Stimulated activated naive CD4-positive, alpha-beta T cell (primary cell): ENCODE measurements at regions not wholly inside any gene's neighbourhood (a gene's known extent, or its start where the extent isn't known, plus 50 kb on each side); places are given as distances from the start of the nearest gene placed in this dataset.

Experiments
- DNase-seq, 6 experiments: peaks; one replicate each; lab custom pipeline; 2025; lab: John Stamatoyannopoulos, UW

DNA sequence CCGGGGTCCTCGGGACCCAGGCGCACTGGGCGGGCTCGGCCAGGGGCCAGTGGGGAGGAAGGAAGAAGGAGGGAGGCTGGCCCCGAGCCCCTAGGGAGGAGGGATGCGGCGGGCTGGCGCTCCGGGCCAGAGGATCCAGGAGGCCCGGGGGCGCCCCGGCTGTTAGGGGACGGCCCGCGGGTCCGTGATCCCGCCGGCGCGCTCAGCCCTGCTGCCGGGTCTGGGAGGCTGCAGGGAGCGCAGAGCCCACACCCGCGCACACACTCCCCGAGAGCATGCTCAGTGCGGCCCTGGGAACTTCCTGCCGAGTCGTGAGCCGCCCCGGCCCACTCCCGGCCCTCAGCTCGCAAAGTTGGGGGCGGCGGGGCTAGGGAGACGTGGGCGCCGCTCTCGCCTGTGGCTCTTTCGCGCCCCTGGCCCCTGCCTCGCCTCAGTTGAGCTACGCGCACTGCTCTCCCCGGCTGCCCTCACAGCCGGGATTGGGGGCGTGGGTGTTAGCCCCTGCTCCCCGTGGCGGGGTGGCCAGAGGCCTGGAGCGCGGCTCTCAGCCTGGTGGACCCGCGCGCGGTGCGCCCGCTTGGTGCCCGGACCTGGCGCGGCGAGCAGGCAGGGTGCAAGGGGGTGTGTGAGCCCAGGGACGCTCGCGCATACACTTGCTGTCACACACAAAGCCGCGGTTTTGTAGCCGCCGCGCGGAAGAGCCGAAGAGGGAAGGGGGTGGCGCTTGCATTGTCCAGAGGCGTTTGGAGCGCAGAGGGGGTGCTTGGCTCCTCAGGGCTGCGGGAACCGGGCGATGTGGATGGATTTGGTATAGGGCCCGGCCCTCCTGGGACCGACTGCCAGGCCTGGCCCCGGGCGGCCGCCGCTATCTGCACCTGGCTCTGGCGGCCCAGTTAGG is 132.9 kb upstream of the MGAT5 start:
- peak; percentile 40 to 64 (median 44) for DNase-seq

DNA sequence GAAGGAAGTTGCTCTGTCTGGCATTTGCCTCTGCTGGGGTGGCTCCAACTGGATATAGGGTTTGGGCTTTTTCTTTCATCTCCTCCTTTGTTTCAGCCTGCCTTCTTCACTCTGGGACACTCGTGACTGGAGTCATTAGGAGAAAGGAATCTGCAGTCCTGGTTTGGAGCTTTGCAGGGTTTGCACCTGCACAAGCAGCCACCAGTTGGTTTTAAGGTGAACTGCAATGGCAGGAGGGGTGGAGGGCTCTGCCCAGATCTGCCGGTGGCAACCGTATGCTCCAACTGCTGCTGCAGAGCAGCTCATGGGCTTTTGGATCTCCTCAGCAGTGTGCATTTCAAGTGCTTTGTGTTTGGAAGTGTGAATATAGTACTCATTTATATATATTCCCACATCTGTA is 131.3 kb upstream of the MGAT5 start:
- DNase-seq, result peak in 3 of 6 experiments; percentile 8 to 33 (median 12)

DNA sequence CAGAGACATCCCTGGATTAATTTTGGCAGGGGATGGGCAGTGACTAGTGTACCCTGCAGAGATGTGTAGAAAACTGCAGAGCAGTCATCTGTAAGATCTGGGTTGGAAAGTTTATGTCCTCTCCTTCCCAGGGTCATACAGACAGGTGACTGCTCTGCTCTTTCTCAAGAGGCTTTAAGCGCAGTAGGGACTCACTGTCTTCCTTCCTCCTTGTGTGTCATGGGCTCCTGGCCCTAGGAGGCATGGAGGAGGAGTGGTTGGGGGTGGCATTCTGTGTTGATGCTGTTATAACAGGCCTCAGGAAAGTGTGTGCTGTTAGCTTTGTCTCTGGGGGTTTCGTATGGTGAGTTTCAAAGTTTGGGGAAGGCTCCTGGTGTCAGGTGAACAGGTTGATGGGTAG is 130.5 kb upstream of the MGAT5 start:
- no peak for DNase-seq

DNA sequence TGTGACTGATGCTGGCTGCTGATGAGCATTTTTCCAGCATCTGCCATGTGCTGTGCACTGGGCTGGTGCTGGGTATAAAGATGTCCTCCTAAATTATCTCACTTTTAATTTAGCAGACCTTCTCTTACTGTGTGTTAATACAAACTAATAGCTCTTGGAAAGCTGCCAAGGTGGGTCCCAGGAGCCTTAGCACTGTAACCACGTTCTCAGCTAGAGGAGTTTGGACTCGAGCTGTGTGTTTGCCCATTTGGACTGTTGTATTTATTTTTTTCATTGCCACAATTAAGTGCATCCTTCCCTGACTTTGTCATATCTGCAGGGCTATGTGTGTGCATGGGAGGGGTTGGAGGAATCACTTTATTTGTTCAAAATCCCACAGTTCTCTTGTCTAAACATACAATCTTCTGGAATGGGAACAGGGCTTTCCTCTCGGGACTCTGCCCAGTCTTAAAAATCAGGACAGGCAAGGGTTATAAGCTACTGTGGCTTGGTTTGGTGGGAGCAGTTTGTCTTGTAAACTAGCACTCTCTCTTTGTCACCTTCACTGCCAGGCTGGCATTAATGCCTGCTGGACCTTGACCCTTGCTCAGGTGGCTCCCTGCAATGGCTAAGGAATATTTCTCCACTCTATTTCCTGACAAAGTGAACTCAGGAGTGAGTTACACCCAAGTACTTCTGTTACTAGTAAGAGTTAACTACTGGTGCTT is 129.7 kb upstream of the MGAT5 start:
- no peak for DNase-seq

DNA sequence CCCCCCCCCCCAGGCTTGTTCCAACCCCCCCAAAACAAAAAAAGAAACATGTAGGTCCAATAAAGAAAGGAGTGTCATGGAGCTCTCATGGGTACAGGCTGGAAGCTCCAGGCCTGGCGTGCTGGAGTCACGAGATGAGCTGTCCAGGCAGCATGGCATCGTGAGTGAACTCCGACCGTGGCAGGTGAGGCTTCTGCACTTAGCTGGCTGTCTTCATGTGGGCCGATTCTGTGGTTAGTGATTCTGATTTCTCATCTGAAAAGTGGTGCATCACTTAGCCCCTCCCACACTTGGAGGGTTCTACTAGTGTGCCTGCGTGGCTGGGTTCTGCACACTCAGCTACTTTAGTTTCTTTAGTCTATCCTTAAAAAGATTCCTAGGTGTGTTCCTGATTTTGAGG is 126.4 kb upstream of the MGAT5 start:
- no peak for DNase-seq

DNA sequence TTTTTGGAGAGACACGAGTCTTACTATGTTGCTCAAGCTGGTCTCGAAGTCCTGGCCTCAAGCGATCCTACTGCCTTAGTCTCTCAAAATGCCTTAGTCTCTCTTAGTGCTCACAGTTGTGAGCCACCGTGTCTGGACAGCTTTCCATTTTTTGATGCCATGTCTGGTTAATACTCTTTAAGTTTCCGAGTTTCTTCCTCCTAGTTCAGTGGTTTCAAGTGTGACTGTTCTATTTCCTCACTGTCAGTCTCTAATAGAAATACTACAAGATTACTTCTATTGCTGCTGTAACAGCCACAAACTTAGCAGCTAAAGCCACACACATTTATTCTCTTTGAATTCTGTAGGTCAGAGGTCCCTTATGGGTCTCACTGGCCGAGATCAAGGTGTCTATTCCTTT is 125.1 kb upstream of the MGAT5 start:
- no peak for DNase-seq

DNA sequence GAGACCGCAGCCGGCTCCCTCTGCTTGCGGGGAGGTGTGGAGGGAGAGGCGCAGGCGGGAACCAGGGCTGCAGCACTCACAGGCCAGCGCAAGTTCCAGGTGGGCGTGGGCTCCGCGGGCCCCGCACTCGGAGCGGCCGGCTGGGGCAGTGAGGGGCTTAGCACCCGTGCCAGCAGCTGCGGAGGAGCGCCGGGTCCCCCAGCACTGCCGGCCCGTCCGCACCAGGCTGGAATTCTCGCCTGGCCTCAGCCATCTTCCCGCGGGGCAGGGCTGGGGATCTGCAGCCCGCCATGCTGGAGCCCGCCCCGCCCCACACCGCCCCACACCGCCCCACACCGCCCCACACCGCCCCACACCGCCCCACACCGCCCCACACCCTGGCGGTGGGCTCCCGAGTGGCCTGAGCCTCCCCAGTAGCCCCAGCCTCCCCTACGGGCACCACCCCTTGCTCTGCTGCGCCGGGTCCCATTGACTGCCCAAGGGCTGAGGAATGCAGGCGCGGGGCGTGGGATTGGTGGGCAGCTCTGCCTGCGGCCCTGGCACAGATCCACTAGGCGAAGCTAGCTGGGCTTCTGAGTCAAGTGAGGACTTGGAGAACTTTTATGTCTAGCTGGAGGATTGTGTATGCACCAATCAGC is 123.9 kb upstream of the MGAT5 start:
- no peak for DNase-seq

DNA sequence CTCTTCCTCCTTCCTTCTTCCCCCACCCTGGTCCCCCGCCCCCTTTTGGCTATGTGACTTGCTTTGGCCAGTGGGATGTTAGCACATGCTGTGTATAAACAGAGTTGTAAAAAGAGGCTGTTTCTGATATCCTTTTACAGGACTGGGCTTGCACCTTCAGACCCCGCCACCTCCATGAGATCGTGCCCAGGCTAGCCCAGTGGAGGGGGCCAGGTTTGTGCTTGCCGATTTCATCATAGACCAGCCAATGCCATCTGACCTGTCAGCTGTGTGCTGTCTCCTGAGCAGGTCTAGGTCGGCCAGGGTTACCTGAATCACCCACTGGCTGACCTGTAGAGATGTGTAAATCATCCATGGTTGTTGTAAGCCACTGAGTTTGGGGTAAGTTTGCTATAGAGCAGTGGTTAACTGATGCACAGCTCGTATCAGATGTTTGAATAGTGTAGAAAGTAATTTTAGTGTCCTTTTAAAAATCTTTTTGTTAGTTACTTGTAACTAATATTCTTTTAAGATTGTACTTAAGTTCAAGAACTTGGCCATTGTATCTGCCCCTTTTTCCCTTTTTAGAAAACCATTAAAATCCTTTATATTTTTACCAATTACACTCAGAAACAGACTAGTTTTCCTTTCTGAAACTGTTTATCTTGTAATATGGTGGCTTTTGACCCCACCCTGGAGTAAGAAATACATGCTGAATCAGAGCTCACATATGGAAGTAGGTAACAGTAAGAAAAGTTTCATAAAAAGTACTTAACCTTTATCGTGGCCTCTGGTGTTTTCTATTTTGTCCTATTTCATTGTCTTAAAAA is 122.0 kb upstream of the MGAT5 start:
- DNase-seq, result no peak

DNA sequence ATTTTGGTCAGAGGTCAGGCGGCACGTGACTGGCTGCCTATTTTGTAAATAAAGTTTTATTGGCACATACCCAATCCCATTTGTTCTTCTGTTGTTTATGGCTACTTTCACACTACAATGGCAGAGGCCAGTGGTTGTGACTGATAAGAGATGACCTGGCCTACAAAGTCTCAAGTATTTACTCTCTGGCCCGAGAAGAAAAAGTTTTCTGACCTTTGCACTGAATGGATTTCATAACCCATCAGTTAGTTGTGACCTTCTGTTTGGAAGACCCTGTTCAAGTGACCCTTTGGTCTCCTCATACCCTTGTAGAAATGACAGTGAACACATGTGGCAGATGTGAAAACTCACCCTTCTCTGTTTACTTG is 121.4 kb upstream of the MGAT5 start:
- no peak for DNase-seq

DNA sequence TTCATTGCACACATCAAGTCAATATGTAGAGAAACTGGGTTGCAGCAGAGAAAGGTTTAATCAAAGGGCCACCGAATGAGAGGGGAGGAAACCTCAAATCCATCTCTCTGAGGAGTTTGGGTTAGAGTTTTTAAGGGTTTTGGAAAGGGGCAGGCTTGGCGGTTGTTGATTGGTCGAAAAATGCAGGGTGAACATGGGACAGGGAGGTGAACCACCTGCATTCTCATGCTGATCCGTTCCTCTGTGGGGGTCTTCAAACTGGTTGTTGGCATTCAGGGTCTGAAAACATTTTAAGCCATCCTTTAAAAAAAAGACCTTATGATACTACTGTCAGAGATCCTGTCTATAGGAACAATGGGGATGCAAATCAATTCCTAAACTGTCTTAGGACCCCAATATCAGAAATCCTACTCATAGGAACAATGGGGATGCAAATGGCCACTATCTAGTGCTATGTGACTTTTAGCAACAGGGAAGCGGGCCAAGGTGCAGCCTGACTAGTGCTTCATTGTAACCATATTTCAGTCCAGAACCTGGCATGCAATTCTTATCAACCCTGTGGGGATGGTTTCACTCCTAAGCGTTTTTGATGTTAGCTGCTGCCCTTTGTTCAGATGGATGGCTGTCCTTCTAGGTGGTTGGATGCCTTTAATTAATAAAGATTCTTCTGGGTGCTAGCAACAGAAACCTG is 120.1 kb upstream of the MGAT5 start:
- DNase-seq, result no peak

DNA sequence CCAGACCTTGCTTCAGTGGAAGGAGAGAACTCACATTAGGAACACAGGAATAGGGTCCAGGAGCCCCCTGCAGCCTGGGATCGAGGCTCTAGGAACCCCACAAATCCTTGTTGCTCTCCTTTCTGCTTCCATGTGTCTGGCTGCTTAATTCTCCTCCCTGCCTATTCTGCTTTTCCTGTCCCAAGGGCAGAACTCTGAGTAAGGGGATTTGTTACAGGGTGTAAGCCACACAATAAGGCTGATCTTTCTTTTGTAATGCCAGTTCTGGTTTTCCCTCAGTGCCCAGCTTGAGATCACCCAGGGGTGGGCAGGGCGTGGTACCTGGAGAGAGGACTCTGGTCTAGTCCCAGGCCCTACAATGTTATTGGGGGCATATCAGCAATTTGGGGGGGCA is 119.6 kb upstream of the MGAT5 start:
- no peak for DNase-seq

DNA sequence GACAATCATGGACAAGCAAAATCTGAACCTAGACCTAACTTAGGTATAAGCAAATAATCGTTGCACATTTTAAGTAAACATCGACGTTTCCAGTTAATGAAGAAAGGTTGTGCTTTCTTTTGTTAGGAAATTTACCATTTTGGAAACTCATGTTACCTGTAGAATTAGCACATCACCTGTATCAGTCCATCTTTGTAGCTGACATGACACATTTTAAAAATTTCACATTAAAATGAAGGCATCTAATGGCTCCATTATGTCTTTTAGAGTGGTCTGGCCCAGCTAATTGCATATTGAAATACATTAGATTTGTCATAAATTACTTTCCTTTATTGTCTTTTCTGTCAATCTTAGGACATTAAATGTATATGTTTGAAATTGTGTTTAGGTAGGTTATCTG is 119.0 kb upstream of the MGAT5 start:
- no peak for DNase-seq

DNA sequence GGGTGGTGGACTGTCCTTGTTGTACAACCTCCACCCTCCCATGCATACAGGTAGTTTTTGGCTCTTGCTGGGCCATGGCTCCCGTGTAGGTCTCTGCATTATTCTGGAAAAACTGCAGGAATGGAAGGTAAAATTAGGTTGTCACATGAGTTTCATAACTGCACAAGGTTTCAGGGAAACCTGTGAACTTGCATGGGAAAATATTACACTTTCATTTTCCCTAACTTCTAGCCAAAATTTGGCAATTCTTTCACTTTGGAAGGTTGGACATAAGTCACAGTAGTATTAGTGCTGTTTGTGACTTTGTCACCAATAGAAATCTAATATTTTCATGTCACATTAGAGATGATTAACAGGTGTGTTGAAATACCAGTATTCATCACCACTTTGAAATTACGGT is 118.1 kb upstream of the MGAT5 start:
- DNase-seq, result no peak

DNA sequence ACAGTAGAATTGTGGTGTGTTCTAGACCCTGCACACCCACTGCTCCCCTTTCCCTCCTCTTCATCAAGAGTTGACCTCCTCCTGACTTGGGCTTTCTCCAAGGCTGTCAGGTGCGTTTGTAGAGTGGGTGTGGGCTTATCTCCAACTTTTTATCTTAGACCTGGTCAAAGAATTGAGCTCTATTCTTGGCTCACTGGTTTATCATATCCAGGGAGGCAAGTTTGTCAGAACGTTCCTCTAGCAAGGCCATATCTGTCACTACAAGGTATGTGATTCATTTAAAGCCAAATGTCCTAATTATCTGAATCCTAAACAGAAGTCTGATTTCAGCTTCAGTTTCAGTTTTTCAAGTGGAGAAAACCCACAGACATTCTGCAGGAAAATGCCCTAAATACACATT is 117.1 kb upstream of the MGAT5 start:
- no peak for DNase-seq

DNA sequence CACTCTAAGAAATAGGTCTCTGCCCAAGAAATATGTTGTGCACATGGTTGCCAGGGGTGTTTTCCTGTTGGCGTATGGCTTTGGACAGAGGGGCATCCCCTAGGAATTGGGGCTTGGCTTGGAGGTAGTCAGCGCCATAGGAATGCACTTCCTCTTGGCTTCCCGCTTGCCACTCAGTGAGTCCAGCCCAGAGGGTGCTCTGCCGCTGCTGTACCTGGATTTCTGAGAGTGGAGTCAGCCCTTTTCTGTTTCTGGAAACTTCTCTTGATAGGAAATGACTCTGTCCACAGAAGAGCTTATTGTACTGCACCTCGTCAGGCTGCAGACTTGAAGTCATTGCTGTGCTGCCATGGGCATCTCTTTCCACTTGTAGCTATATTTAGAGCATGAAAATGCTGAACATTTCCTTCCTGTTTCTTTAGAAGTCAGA is 116.7 kb upstream of the MGAT5 start:
- no peak for DNase-seq

DNA sequence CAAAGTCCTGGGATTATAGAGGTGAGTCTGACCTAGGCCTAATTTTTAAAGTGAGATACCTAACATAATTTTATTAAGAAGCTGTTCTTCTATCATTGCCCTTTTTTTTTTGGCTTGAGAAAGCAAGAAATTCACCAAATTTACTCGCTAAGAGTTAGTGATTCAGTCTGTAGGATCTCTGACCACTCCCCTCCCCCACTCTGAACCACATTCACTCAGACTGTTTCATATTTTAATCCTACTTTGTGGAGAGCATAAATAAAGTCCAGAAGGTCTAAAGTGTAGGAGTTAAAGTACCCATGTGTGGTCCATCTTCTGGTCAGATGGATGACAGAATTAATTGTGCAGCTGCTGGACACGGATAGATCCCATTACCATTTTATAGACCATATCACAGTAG is 115.8 kb upstream of the MGAT5 start:
- no peak for DNase-seq

DNA sequence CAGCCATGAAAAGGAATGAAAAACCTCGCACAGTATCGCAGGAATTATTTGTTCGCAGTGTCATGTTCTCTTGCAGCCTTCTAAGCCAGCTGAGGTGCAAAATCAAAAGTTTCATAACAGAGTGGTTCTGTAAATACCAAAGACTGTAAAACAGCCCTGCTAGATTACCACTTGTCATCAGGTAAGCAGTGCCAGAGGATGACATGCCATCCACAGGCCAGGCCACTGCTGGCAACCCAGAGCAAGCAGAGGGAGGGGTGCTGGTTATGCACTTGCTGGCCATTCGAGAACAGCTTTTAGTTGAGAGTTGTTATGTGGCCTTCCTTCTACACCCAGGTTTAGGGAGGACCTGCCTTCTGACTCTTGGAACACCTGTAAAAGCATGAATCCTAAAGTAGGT is 114.3 kb upstream of the MGAT5 start:
- no peak for DNase-seq

DNA sequence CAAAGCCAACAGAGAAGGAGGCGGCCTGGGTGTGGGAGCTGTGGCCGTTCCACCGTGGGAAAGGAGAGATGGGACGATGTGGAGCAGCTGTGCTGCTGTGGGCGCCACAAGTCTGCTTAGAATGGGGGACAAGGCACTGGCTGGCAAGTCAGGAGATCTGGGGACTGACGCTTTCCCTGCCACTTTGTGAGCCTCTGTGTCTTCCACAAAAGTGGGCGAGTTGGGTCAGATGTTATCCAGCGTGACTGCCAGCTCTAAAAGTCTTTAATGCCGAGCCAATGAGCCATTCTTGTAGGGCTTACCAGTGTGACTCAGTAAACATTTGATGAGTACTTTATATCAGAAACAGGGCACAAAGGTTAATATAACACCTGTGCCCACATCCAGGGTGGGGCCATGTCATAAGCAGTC is 113.6 kb upstream of the MGAT5 start:
- no peak for DNase-seq

DNA sequence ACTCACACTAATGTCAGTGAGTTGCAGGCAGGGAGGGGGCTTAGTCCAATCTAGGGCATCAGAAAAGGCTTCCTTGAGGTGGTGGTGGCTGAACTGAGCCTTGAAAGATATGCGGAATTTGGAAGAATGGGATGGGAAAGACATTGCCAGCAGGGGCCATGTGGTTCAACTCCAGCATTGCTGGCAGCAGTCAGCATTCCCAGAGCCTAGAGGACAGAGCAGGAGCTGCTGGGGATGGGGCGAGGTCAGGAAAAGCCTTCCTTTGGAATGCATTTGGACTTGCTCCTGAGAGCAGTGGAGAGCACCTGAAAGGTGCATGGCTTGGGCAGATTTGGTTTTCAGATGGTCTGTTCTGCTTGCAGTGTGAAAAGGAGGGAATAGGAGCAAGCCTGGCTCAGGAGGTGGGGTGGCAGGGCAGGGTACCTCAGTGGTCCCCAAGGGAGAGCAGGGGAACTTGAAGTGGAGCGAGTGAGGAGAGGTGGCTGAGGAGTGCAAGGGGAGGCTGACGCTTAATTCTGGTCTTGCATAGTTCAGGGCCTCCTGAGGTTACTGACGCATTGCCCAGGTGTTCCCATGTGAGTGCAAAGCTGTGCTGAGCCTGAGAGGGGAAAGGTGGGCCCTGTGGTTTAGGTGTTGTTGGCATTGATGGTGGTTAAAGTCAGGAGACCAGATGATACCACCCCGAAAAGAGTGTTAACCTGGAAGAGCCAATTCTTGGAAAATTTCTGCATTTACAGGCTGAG is 112.1 kb upstream of the MGAT5 start:
- DNase-seq, result no peak

DNA sequence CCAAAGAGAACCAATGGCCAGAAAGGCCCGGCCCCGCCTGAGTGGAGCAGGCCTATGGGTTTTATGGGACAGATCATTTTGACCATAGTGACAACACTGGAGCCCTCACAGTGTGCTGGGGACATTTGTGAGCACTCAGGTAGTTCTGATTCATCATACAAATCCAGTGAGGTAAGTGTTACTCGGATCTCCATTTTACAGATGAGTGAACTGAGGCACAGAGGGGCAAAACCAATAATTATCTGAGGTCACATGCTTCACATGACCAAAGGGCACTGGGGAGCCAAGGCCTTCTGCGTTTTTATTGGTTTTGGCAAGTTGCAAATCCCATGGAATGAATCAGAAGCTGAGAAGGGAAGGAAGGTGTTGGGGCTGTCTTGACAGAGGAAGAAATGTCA is 111.5 kb upstream of the MGAT5 start:
- no peak for DNase-seq

DNA sequence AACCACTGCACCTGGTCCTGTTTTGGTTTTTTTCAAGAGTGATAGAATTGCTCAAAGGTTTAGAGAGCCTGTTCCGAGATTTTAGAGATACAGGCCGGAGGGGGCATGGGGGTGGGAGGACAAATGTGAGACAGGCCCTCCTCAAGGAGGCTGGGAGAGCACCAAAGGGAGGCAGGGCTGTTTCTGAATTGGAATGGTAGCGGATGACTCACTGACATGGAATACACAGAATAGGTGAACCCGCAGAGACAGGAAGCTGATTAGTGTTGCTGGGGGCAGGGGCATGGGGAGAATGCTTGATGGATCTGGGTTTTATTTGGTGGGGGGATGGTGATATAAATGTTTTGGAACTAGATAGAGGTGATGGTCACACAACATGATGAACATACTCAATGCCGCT is 111.0 kb upstream of the MGAT5 start:
- DNase-seq, result no peak
